Brain microvascular endothelial cell (primary cell): ENCODE measurements at regions not wholly inside any gene's neighbourhood (a gene's known extent, or its start where the extent isn't known, plus 50 kb on each side); places are given as distances from the start of the nearest gene placed in this dataset.
A peak's percentile ranks its signal among the peaks of the same experiment; 100 is the strongest.

Source experiments
- DNase-seq: peaks from one replicate; pipeline ENCODE4 v3.0.0-alpha.2; 2020
- H3K27ac ChIP-seq: fragments of 250-450 bp; sonication (Bioruptor Pico); 2 replicates; pipeline ENCODE4 v1.5.1; 2020; ENCODE audit warnings: mild to moderate bottlenecking, moderate library complexity
- H3K27me3 ChIP-seq: fragments of 250-450 bp; sonication (Bioruptor Pico); replicated peaks from 2 replicates; pipeline ENCODE4 v1.5.1; 2020; ENCODE audit warnings: mild to moderate bottlenecking
- H3K36me3 ChIP-seq: fragments of 250-450 bp; sonication (Bioruptor Pico); replicated peaks from 2 replicates; pipeline ENCODE4 v1.5.1; 2020; ENCODE audit warnings: mild to moderate bottlenecking
- H3K4me3 ChIP-seq: 2 replicates; pipeline ENCODE4 v1.5.1; 2011; ENCODE audit warnings: low read depth, mild to moderate bottlenecking, control low read depth, low read length, moderate library complexity
- CTCF ChIP-seq: IDR thresholded peaks from 2 replicates; pipeline ENCODE4 v1.5.1; 2011; ENCODE audit warnings: low read depth, mild to moderate bottlenecking, moderate library complexity, low read length, control low read depth, inconsistent platforms; ENCODE audit errors: missing control alignments
- in situ Hi-C: cut with HindIII; loops from 2 replicates; pipeline ENCODE4 v1.10.0; 2017; ENCODE audit warnings: low sequenced_read_pairs, low pct_ligation_motif_present

GRCh38 chr9:106799152-106799551 lies 63.8 kb upstream of the ZNF462 start:
- in situ Hi-C loops, result no loop called here
- Histone ChIP-seq H3K27ac (peak overlapping the region; percentile 48), H3K36me3 (no peaks in the 10 kb centered on the region), H3K27me3 (no peaks in the 10 kb centered on the region), H3K4me3 (no peak overlapping the region)
- DNase-seq, result peak; percentile 82
- TF ChIP-seq CTCF, result no peak

GRCh38 chr9:106800701-106801270 lies 62.2 kb upstream of the ZNF462 start:
- H3K4me3 ChIP-seq, result no peak overlapping the region
- H3K27ac ChIP-seq, result no peak overlapping the region
- TF ChIP-seq CTCF, result no peak
- in situ Hi-C loops, result no loop called here
- no peaks in the 10 kb centered on the region for H3K27me3 ChIP-seq
- peak; percentile 54 for DNase-seq
- H3K36me3 ChIP-seq, result no peaks in the 10 kb centered on the region

- Histone ChIP-seq H3K36me3 (no peaks in the 10 kb centered on the region), H3K4me3 (no peak overlapping the region), H3K27me3 (no peaks in the 10 kb centered on the region), H3K27ac (no peak overlapping the region)
- DNase-seq, result no peak
- TF ChIP-seq CTCF, result no peak
- in situ Hi-C loops, result no loop called here
Observed at GRCh38 chr9:106801816-106802215, 61.1 kb upstream of the ZNF462 start.
